Occipital lobe (tissue), 1 donor: ENCODE measurements at regions not wholly inside any gene's neighbourhood (a gene's known extent, or its start where the extent isn't known, plus 50 kb on each side); places are given as distances from the start of the nearest gene placed in this dataset.

Source experiments
- DNase-seq: peaks from one replicate; lab custom pipeline; 2025; lab: John Stamatoyannopoulos, UW

DNA sequence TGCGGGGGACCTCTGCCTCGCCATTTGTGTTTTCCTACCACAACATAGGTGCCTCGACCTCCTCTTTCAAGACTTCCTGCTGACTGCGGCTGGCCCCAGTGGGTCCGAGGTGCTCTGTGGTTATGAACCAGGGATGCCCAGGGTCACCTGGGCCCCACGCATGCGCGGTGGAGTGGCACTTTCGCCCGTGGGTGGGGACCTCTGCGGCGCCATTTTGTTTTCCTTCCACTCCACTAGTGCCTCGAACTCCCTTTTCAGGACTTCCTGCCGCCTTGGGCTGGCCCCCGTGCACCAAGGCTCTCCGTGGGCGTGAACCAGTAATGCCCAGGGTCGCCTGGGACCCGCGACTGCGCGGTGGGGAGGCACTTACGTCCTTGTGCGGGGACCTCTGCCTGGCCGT lies 351.6 kb downstream of the ALG10 start:
- DNase-seq: no peak

DNA sequence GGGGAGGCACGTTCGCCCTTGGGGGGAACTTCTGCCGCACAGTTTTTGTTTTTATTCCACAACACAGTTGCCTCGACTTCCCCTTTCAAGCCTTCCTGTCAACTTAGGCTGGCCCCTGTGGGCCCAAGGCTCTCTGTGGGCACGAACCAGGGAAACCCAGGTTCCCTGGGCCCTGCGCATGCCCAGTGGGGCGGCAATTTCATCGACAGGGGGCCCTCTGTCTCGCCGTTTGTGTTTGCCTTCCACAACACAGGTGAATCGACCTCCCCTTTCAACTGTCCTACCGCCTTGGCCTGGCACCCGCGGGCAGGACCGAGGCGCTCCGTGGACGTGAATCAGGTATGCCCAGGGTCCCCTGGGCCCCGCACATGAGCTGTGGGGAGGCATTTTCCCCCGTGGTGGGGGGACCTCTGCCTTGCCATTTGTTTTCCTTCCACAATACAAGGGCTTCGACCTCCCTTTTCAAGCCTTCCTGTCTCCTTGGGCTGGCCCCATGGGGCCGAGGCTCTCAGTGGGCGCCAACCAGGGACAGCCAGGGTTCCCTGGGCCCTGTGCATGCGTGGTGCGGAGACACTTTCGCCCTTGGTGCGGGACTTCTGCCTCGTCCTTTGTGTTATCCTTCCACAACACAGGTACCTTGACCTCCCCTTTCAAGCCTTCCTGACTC lies 354.0 kb downstream of the ALG10 start:
- no peak for DNase-seq

DNA sequence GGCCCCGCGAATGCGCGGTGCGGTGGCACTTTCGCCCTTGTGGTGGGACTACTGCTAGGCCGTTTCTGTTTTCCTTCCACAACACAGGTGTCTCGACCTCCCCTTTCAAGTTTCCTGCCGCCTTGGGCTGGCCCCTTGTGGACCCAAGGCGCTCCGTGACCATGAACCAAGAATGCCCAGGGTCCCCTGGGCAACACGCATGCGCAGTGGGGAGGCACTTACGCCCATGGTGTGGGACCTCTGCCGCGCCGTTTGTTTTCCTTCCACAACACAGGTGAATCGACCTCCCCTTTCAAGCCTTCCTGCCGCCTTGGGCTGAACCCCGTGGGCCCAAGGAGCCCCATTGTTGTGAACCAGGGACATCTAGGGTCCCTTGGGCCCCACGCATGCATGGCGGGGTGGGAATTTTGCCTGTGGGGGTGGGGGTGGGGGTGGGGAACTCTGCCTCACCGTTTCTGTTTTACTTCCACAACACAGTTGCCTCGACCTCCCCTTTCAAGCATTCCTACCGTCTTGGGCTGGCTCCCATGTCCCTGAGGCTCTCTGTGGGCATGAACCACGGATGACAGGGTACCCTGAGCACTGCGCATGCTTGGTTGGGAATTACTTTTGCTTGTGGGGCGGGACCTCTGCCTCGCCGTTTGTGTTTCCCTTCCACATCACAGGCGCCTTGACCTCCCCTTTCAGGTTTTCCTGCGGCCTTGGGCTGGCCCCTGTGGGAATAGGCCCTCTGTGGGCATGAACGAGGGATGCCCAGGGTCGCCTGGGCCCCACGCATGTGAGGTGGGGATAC lies 355.1 kb downstream of the ALG10 start:
- no peak for DNase-seq

DNA sequence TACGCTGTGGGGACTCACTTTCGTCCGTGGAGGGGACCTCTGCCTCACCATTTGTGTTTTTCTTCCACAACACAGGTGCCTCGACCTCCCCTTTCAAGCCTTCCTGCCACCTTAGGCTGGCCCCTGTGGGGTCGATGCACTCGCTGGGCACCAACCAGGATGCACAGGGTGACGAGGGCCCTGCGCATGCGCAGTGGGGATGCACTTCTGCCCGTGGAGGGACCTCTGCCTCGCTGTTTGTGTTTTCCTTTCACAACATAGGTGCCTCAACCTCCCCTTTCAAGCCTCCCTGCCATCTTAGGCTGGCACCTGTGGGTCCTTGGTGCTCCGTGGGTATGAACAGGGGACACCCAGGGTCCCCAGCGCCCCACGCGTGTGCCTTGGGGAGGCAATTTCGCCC lies 356.8 kb downstream of the ALG10 start:
- no peak for DNase-seq

DNA sequence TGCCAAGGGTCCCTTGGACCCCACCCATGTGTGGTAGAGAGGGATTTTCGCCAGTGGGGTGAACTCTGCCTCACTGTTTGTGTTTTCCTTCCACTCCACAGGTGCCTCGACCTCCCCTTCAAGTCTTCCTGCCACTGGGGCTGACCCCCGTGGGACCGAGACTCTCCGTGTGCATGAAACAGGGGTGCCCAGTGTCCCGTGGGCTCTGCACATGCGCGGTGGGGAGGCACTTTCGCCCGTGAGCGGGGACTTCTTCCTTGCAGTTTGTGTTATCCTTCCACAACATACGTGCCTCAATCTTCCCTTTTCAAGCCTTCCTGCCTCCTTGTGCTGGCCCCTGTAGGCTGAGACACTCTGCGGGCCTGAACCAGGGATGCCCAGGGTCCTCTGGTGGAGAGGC lies 362.4 kb downstream of the ALG10 start:
- no peak for DNase-seq

DNA sequence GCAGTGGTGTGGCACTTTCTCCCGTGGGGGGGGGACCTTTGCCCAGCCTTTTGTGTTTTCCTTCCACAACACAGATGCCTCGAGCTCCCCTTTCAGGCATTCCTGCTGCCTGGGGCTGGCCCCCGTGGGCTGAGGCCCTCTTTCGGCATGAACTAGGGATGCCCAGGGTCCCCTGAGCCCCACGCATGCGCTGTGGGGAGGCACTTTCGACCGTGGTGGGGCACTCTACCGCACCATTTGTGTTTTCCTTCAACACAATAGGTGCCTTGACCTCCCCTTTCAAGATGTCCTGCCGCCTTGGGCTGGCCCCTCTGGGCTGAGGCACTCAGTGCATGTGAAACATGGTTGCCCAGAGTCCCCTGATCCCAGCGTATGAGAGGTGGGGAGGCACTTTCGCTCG lies 363.7 kb downstream of the ALG10 start:
- DNase-seq: no peak

DNA sequence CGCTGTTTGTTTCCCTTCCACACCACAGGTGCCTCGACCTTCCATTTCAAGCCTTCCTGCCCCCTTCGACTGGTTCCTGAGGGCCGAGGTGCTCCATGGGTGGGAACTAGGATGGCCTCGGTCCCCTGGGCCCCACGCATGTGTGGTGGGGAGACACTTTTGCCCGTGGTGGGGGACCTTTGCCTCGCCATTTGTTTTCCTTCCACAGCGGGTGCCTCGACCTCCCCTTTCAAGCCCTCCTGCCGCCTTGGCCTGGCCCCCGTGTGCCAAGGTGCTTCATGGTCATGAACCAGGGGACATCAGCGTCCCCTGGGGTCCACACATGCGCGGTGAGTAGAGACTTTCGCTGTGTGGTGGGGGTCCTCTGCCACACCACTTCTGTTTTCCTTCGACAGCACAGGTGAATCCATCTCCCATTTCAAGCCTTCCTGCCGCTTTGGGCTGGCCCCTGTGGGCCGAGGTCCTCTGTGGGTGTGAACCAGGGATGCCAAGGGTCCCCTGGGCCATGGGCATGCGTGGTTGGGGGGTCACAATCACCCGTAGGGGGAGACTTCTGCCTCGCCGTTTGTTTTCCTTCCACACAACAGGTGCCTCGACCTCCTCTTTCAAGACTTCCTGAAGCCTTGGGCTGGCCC lies 364.4 kb downstream of the ALG10 start:
- DNase-seq: no peak

DNA sequence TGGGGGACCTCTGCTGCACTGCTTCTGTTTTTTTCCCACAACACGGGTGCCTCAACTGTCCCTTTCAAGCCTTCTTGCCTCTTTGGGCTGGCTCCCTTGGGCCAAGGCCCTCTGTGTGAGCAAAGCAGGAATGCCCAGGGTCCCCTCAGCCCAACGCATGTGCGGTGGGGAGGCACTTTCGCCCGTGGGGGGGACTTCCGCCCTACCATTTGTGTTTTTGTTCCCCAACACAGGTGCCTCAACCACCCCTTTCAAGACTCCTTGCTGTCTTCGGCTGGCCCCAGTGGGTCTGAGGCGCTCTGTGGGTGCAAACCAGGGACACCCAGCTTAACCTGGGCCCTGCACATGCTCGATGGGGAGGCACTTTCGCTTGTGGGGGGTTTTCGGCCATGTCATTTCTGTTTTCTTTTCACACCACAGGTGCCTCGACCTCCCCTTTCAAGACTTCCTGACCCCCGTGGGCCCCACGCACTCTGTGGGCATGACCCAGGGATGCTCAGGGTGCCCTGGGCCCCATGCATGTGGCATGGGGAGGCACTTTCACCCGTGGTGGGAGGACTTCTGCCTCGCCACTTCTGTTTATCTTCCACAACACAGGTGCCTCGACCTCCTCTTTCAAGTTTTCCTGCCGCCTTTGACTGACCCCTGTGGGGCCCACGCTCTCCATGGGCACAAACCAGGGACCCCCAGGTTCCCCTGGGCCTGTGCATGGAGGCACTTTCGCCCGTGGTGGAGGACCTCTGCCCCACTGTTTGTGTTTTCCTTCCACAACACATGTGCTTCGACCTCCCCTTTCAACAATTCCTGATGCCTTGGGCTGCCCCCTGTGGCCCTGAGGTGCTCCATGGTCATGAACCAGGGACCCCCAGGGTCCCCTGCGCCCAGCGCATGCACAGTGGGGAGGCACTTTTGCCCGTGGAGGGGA lies 365.7 kb downstream of the ALG10 start:
- DNase-seq: no peak

DNA sequence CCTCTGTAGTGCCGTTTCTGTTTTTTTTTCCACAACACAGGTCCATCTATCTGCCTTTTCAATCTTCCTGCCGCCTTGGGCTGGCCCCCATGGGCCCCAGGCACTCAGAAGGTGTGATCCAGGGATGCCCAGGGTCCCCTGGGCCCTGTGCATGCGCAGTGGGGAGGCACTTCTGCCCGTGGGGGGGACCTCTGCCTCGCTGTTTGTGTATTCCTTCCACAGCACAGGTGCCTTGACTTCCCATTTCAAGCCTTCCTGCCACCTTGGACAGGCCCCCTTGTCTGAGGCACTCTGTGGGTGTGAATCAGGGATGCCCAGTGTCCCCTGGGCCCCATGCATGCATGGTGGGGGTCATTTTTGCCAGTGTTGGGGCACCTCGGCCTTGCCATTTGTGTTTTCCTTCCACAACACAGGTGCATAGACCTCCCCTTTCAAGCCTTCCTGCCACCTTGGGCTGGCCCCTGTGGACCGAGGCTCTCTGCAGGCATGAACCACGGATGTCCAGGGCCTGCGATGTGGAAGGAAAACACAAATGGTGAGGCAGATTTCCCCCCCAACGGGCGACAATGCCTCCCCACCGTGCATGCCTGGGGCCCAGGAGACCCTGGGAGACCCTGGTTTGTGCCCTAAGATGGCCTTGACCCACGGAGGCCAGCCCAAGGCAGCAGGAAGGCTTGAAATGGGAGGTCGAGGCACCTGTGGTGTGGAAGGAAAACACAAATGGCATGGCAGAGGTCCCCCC lies 366.5 kb downstream of the ALG10 start:
- DNase-seq: no peak

DNA sequence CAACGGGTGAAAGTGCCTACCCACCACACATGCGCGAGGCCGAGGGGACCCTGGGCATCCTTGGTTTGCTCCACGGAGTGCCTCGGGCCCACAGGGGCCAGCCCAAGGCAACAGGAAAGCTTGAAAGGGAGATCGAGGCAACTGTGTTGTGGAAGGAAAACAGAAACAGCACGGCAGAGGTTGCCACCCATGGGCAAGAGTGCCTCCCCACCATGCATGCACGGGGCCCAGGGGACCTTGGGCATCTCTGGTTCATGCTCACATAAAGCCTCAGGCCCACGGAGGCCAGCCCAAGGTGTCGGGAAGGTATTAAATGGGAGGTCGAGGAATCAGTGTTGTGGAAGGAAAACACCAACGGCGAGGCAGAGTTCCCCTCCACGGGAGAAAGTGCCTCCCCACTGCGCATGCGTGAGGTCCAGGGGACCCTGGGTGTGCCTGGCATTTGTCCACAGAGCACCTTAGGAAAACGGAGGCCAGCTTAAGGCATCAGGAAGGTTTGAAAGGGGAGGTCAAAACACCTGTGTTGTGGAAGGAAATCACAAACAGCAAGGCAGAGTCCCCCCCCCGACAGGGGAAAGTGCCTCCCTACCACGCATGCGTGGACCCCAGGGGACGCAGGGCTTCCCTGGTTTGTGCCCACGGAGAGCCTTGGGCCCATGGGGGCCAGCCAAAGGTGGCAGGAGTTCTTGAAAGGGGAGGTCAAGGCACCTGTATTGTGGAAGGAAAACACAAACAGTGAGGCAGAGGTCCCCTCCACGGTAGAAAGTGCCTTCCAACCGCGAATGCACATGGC lies 367.3 kb downstream of the ALG10 start:
- DNase-seq: no peak

DNA sequence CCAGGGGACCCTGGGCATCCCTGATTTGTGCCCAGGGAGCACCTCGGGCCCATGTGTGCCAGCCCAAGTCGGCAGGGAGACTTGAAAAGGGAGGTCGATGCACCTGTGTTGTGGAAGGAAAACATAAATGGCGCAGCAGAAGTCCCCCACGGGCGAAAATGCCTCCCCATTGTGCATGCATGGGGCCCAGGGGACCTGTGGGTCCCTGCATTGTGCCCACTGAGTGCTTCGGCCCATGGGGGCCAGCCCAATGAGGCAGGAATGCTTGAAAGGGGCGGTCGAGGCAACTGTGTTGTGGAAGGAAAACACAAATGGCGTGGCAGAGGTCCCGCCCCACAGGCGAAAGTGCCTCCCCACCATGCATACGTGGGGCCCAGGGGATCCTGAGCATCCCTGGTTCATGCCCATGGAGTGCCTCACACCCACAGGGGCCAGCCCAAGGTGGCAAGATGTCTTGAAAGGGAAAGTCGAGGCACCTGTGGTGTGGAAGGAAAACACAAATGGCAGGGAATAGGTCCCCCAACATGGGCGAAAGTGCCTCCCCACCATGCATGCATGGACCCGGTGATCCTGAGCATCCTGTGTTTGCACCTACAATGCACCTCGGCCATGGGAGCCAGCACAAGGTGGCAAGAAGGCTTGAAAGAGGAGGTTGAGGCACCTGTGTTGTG lies 368.0 kb downstream of the ALG10 start:
- DNase-seq: no peak

DNA sequence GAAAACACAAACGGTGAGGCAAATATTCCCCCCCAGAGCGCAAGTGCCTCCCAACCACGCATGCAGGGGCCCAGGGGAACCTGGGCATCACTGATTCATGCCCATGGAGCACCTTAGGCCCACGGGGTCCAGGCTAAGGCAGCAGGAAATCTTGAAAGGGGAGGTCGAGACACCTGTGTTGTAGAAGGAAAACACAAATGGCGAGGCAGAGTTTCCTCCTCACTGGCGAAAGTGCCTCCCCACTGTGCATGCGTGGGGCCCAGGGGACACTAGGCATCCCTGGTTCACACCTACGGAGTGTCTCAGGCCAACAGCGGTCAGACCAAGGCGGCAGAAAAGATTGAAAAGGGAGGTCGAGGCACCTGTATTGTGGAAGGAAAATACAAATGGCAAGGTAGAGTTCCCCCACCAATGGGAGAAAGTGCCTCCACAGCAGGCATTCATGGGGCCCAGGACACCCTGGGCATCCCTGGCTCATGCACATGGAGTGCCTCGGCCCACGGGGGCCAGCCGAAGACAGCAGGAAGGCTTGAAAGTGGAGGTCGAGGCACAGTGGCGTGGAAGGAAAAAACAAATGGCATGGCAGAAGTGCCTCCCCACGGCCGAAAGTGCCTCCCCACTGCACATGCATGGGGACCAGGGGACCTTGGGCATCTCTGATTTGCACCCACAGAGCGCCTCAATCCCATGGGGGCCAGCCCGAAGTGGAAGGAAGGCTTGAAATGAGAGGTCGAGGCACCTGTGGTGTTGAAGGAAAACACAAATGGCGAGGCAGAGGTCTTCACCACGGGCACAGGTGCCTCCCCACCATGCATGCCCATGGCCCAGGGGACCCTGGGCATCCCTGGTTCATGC lies 368.8 kb downstream of the ALG10 start:
- no peak for DNase-seq

DNA sequence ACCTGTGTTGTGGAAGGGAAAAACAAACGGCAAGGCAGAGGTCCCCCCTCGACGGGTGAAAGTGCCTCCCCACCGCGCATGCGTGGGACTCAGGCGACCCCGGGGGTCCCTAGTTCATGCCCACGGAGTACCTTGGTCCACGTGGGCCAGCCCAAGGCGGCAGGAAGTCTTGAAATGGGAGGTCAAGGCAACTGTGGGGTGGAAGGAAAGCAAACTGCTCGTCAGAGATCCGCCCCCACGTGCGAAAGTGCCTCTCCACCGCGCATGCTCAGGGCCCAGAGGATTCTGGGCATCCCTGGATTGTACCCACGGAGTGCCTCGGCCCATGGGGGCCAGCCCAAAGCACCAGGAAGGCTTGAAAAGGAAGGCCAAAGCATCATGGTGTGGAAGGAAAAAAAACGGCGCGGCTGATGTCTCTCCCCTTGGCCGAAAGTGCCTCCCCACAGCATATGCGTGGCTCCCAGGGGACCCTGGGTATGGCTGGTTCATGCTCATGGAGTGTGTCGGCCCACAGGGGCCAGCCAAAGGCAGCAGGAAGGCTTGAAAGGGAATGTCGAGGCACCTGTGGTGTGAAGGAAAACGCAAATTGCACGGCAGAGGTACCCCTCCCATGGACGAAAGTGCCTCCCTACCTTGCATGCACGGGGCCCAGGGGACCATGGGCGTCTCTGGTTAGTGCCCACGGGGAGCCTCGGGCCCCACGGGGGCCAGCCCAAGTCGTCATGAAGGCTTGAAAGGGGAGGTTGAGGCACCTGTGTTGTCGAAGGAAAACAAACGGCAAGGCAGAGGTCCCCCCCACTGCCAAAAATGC lies 369.7 kb downstream of the ALG10 start:
- no peak for DNase-seq

DNA sequence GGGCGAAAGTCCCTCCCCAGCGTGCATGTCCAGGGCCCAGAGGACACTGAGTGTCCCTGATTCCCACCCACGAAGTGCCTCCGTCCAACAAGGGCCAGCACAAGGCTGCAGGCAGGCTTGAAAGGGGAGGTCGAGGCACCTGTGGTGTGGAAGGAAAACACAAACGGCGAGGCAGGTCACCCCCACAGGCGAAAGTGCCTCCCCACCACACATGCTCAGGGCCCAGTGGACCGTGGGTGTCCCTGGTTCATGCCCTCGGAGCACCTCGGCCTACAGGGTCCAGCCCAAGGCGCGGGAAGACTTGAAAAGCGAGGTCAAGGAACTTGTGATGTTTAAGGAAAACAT lies 370.4 kb downstream of the ALG10 start:
- DNase-seq: no peak

DNA sequence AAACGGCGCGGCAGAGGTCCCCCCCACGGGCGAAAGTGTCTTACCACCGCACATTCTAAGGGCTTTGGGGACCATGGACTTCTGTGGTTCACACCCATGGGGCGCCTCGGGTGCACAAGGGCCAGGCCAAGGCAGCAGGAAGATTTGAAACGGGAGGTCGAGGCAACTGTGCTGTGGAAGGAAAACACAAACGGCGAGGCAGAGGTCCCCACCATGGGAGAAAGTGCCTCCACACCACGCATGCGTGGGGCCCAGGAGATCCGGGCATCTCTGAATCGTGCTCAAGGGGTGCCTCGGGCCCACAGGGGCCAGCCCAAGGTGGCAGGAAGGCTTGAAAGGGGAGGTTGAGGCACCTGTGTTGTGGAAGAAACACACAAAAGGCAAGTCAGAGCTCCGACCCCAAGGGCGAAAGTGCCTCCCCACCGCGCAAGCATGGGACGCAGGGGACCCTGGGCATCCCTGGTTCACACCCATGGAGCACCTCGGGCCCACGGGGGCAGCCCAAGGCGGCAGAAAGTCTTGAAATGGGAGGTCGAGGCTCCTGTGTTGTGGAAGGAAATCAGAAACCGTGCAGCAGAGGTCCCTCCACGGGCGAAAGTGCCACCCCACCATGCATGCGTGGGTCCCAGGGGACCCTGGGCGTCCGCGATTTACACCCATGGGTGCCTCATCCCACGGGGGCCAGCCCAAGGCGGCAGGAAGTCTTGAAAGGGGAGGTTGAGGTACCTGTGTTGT lies 371.0 kb downstream of the ALG10 start:
- no peak for DNase-seq

DNA sequence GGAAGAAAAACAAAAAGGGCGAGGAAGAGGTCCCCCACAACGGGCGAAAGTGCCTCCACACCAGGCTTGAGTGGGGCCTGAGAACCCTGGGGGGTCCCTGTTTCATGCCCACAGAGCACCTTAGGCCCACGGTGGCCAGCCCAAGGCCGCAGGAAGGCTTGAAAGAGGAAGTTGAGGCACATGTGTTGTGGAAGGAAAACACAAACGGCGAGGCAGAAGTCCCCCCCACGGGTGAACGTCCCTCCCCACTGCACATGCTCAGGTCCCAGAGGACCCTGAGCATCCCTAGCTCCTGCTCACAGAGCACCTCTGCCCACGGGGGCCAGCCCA lies 371.5 kb downstream of the ALG10 start:
- no peak for DNase-seq
